Uterus (tissue), 2 donors: ENCODE measurements at regions not wholly inside any gene's neighbourhood (a gene's known extent, or its start where the extent isn't known, plus 50 kb on each side); places are given as distances from the start of the nearest gene placed in this dataset.

Source experiments
- CTCF ChIP-seq, 4 experiments: fragments of 200-600 bp in 2 of 4; fragments of 450-650 bp in 2 of 4; sonication (generic) in 2 of 4; IDR thresholded peaks; one replicate each; pipeline ENCODE4 v1.5.1; 2016 to 2019; ENCODE audit warnings: antibody characterized with exemption in 4 of 4, mild to moderate bottlenecking in 2 of 4, moderate library complexity in 1 of 4
- POLR2A ChIP-seq, 2 donors: fragments of 450-650 bp; IDR thresholded peaks; one replicate each; pipeline ENCODE4 v1.6.1; 2016; ENCODE audit warnings: antibody characterized with exemption in 2 of 2, mild to moderate bottlenecking in 1 of 2, moderate library complexity in 1 of 2

GRCh38 chr1:30414851-30415165, 308.6 kb downstream of the MATN1 start:
- no peak for TF ChIP-seq CTCF (IDR thresholded peaks at IDR 0.05)
- TF ChIP-seq POLR2A (IDR thresholded peaks at IDR 0.05) = no peak
